ENCODE measurements at regions not wholly inside any gene's neighbourhood (a gene's known extent, or its start where the extent isn't known, plus 50 kb on each side); places are given as distances from the start of the nearest gene placed in this dataset.
A peak's percentile ranks its signal among the peaks of the same experiment; 100 is the strongest.

DNA sequence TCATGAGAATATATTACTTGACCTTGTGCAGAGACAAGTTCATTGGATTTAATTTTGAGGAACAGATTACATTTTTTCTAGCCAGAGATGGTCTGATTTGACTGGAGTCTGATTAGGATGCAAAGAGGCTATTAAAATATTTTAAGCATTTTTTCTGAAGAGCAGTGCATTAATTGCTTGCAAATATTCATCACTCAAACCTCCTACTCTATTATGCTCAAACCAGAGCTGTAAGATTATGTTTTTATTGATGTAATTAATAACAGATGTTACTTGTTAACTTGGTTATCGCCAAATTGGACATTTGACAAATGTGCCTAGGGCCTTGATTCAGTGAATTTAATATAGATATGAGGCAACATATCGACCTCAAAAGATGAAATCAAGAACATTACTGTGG is 160.9 kb upstream of the SLC13A1 start:
- TF ChIP-seq EZH2 (IDR thresholded peaks at IDR 0.05; ENCODE audit: borderline replicate concordance, low read depth, low read length, poor library complexity, severe bottlenecking), result no peak
- no peak for TF ChIP-seq CTCF (conservative IDR thresholded peaks at IDR 0.05; ENCODE audit: low read depth, low read length)
- Histone ChIP-seq H3K27me3 (replicated peaks; ENCODE audit: insufficient read depth, low read depth, low read length, poor library complexity) (no peaks in the 10 kb centered on the region), H3K4me3 (ENCODE audit: low read depth, low read length, poor library complexity, severe bottlenecking) (no peak overlapping the region), H3K9me3 (ENCODE audit: low read depth, low read length, poor library complexity, severe bottlenecking) (no peaks in the 10 kb centered on the region), H3K4me1 (ENCODE audit: insufficient read depth, low read length, poor library complexity, severe bottlenecking) (peaks cover 9% of the 10 kb centered on the region), H3K27ac (ENCODE audit: low read depth, low read length, poor library complexity, severe bottlenecking) (no peak overlapping the region), H3K36me3 (ENCODE audit: insufficient read depth, low read length, poor library complexity, severe bottlenecking) (no peaks in the 10 kb centered on the region)
- DNase-seq (ENCODE audit: low spot score), result no peak
- ChIA-PET CTCF (no interaction called here), POLR2A (ENCODE audit: low non-redundant PET) (no interaction called here)
- BruUV-seq (replicated peaks), result no TSS peak
- intact Hi-C loops (cut with micrococcal nuclease; ENCODE audit: unreplicated experiment), result loop anchor here (10.0 kb wide), 2 partner anchors 386 to 806 kb away; no protein-coding TSS in a partner anchor

DNA sequence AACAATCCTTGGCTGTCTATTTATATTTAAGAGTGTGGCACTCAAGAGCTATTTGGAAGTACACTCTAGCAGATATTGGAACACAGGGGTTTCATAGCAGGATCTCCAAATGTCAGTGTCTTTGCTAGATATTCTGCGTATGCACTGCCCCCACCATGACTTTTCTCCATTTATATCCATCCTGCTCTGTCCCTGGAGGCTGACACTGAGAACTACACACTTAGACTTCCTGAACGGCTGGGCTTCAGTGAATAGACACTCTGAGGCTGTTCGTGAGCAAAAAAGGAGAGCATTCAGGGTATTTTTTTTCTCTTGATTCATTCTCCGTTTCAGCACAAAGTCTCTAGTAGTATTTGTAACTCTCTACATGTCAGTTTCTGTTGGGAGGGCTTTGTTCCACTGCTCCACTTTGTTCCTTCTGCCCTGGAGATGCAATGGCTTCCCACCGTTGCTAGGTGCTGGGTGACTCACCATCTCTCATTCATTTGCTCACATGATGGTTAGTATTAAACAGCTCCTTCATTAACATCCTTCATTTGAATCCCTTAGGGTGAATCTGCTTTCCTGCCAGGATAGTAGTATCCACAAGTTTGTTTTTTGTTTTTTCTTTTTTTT is 155.9 kb upstream of the SLC13A1 start:
- Histone ChIP-seq H3K27me3 (replicated peaks; ENCODE audit: insufficient read depth, low read depth, low read length, poor library complexity) (no peaks in the 10 kb centered on the region), H3K36me3 (ENCODE audit: insufficient read depth, low read length, poor library complexity, severe bottlenecking) (no peaks in the 10 kb centered on the region), H3K4me3 (ENCODE audit: low read depth, low read length, poor library complexity, severe bottlenecking) (no peak overlapping the region), H3K27ac (ENCODE audit: low read depth, low read length, poor library complexity, severe bottlenecking) (no peak overlapping the region), H3K4me1 (ENCODE audit: insufficient read depth, low read length, poor library complexity, severe bottlenecking) (peaks cover 13% of the 10 kb centered on the region), H3K9me3 (ENCODE audit: low read depth, low read length, poor library complexity, severe bottlenecking) (no peaks in the 10 kb centered on the region)
- intact Hi-C loops (cut with micrococcal nuclease; ENCODE audit: unreplicated experiment), result no loop called here
- peak; percentile 33 for DNase-seq (ENCODE audit: low spot score)
- ChIA-PET POLR2A (ENCODE audit: low non-redundant PET) (interaction anchor here (0.5 kb wide), 1 partner anchor 162 kb away, joined by 5 read pairs; no protein-coding TSS in a partner anchor), CTCF (no interaction called here)
- no TSS peak for BruUV-seq (replicated peaks)
- no peak; the same call in 1 of the 2 replicates for TF ChIP-seq CTCF (conservative IDR thresholded peaks at IDR 0.05; ENCODE audit: low read depth, low read length)
- no peak for TF ChIP-seq EZH2 (IDR thresholded peaks at IDR 0.05; ENCODE audit: borderline replicate concordance, low read depth, low read length, poor library complexity, severe bottlenecking)

- BruUV-seq (replicated peaks), result no TSS peak
- POLR2A ChIA-PET (ENCODE audit: low non-redundant PET), result no interaction called here
- no peak for DNase-seq (ENCODE audit: low spot score)
Measured at GRCh38 chr7:123352973-123353372, 153.2 kb upstream of the SLC13A1 start.

More at GRCh38 chr7:123352973-123353372, 153.2 kb upstream of the SLC13A1 start:
- Histone ChIP-seq H3K9me3 (ENCODE audit: low read depth, low read length, poor library complexity, severe bottlenecking) (no peaks in the 10 kb centered on the region), H3K4me3 (ENCODE audit: low read depth, low read length, poor library complexity, severe bottlenecking) (no peak overlapping the region), H3K27ac (ENCODE audit: low read depth, low read length, poor library complexity, severe bottlenecking) (no peak overlapping the region), H3K4me1 (ENCODE audit: insufficient read depth, low read length, poor library complexity, severe bottlenecking) (peaks cover 5% of the 10 kb centered on the region), H3K36me3 (ENCODE audit: insufficient read depth, low read length, poor library complexity, severe bottlenecking) (no peaks in the 10 kb centered on the region), H3K27me3 (replicated peaks; ENCODE audit: insufficient read depth, low read depth, low read length, poor library complexity) (no peaks in the 10 kb centered on the region)
- intact Hi-C loops (cut with micrococcal nuclease; ENCODE audit: unreplicated experiment), result no loop called here
- TF ChIP-seq EZH2 (IDR thresholded peaks at IDR 0.05; ENCODE audit: borderline replicate concordance, low read depth, low read length, poor library complexity, severe bottlenecking), result no peak
- no peak for TF ChIP-seq CTCF (conservative IDR thresholded peaks at IDR 0.05; ENCODE audit: low read depth, low read length)
- CTCF ChIA-PET, result no interaction called here
